WTC11 (cell line): ENCODE measurements at regions not wholly inside any gene's neighbourhood (a gene's known extent, or its start where the extent isn't known, plus 50 kb on each side); places are given as distances from the start of the nearest gene placed in this dataset.
"Not testable (repeated sequence)": the region's sequence is repeated elsewhere in the genome, so short reads cannot be mapped to it uniquely, and the experiment has no call there.

ENCODE experiments used
- GTF2I ChIP-seq: fragments of 250-450 bp; sonication (Bioruptor Pico); conservative IDR thresholded peaks from 2 replicates; pipeline ENCODE4 v1.4.0; 2021; ENCODE audit warnings: mild to moderate bottlenecking
- KAT7 ChIP-seq: sonication (generic); formaldehyde crosslinking; IDR thresholded peaks from 2 replicates; pipeline ENCODE4 v1.8.1; 2023; ENCODE audit warnings: missing genetic modification reagents, mild to moderate bottlenecking, borderline replicate concordance
- NFYB ChIP-seq: sonication (generic); formaldehyde crosslinking; conservative IDR thresholded peaks from 2 replicates; pipeline ENCODE4 v1.8.0; 2022; ENCODE audit warnings: low read depth, missing genetic modification reagents
- NR1H2 ChIP-seq: sonication (generic); formaldehyde crosslinking; IDR thresholded peaks from 2 replicates; pipeline ENCODE4 v1.9.0; 2021; ENCODE audit warnings: mild to moderate bottlenecking, moderate library complexity, missing genetic modification reagents
- TEAD4 ChIP-seq: sonication (generic); formaldehyde crosslinking; IDR thresholded peaks from 2 replicates; pipeline ENCODE4 v1.8.0; 2022; ENCODE audit warnings: mild to moderate bottlenecking, missing genetic modification reagents
- ZBTB21 ChIP-seq: sonication (generic); formaldehyde crosslinking; IDR thresholded peaks from 2 replicates; pipeline ENCODE4 v1.8.1; 2023; ENCODE audit warnings: mild to moderate bottlenecking, missing genetic modification reagents, borderline replicate concordance
- ZNF232 ChIP-seq: sonication (generic); formaldehyde crosslinking; IDR thresholded peaks from 2 replicates; pipeline ENCODE4 v1.8.0; 2022; ENCODE audit warnings: mild to moderate bottlenecking, missing genetic modification reagents
- ZNF416 ChIP-seq: fragments of 250-450 bp; sonication (Bioruptor Pico); IDR thresholded peaks from 2 replicates; pipeline ENCODE4 v1.9.0; 2021; ENCODE audit warnings: mild to moderate bottlenecking, inconsistent platforms
- TF ChIP-seq, protein P1 (sequence below): sonication (generic); formaldehyde crosslinking; IDR thresholded peaks from 2 replicates; pipeline ENCODE4 v1.8.0; 2022; ENCODE audit warnings: mild to moderate bottlenecking, missing genetic modification reagents
- TF ChIP-seq, protein P2 (sequence below): fragments of 200-600 bp; IDR thresholded peaks from 2 replicates; pipeline ENCODE4 v1.8.0; 2022; ENCODE audit warnings: antibody characterized with exemption
- TF ChIP-seq, protein P3 (sequence below): sonication (generic); formaldehyde crosslinking; IDR thresholded peaks from 2 replicates; pipeline ENCODE4 v1.8.1; 2023; ENCODE audit warnings: mild to moderate bottlenecking, missing genetic modification reagents, moderate library complexity
- TF ChIP-seq, protein P4 (sequence below): fragments of 250-450 bp; sonication (Bioruptor Pico); IDR thresholded peaks from 2 replicates; pipeline ENCODE4 v1.9.0; 2021; ENCODE audit warnings: mild to moderate bottlenecking
- TF ChIP-seq, protein P5 (sequence below): sonication (generic); formaldehyde crosslinking; conservative IDR thresholded peaks from 2 replicates; pipeline ENCODE4 v1.8.1; 2022; ENCODE audit warnings: mild to moderate bottlenecking, missing genetic modification reagents
- TF ChIP-seq, protein P6 (sequence below): sonication (generic); formaldehyde crosslinking; IDR thresholded peaks from 2 replicates; pipeline ENCODE4 v1.8.1; 2022; ENCODE audit warnings: low read depth, missing genetic modification reagents, borderline replicate concordance

DNA sequence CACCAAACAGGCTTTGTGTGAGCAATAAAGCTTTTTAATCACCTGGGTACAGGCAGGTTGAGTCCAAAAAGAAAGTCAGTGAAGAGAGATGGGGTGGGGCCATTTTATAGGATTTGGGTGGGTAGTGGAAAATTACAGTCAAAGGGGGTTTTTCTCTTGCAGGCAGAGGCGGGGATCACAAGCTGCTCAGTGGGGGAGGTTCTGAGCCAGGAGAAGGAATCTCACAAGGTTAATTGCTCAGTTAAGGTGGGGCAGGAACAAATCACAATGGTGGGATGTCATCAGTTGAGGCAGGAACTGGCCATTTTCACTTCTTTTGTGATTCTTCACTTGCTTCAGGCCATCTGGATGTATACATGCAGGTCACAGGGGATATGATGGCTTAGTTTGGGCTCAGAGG is 191.3 kb upstream of the PKP2 start:
- TF ChIP-seq, protein P1, sequence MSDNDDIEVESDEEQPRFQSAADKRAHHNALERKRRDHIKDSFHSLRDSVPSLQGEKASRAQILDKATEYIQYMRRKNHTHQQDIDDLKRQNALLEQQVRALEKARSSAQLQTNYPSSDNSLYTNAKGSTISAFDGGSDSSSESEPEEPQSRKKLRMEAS (CRISPR knock-in tag), result not testable (repeated sequence)
- not testable (repeated sequence) for TF ChIP-seq ZNF232 (CRISPR knock-in tag); GTF2I (CRISPR knock-in tag); NR1H2; NFYB; KAT7 (CRISPR knock-in tag); TEAD4; ZBTB21 (CRISPR knock-in tag); ZNF416 (CRISPR knock-in tag)
- TF ChIP-seq, protein P2, sequence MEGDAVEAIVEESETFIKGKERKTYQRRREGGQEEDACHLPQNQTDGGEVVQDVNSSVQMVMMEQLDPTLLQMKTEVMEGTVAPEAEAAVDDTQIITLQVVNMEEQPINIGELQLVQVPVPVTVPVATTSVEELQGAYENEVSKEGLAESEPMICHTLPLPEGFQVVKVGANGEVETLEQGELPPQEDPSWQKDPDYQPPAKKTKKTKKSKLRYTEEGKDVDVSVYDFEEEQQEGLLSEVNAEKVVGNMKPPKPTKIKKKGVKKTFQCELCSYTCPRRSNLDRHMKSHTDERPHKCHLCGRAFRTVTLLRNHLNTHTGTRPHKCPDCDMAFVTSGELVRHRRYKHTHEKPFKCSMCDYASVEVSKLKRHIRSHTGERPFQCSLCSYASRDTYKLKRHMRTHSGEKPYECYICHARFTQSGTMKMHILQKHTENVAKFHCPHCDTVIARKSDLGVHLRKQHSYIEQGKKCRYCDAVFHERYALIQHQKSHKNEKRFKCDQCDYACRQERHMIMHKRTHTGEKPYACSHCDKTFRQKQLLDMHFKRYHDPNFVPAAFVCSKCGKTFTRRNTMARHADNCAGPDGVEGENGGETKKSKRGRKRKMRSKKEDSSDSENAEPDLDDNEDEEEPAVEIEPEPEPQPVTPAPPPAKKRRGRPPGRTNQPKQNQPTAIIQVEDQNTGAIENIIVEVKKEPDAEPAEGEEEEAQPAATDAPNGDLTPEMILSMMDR, result not testable (repeated sequence)
- TF ChIP-seq, protein P3, sequence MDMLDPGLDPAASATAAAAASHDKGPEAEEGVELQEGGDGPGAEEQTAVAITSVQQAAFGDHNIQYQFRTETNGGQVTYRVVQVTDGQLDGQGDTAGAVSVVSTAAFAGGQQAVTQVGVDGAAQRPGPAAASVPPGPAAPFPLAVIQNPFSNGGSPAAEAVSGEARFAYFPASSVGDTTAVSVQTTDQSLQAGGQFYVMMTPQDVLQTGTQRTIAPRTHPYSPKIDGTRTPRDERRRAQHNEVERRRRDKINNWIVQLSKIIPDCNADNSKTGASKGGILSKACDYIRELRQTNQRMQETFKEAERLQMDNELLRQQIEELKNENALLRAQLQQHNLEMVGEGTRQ (CRISPR knock-in tag), result not testable (repeated sequence)
- TF ChIP-seq, protein P4, sequence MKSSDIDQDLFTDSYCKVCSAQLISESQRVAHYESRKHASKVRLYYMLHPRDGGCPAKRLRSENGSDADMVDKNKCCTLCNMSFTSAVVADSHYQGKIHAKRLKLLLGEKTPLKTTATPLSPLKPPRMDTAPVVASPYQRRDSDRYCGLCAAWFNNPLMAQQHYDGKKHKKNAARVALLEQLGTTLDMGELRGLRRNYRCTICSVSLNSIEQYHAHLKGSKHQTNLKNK (CRISPR knock-in tag), result not testable (repeated sequence)
- TF ChIP-seq, protein P5, sequence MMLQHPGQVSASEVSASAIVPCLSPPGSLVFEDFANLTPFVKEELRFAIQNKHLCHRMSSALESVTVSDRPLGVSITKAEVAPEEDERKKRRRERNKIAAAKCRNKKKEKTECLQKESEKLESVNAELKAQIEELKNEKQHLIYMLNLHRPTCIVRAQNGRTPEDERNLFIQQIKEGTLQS (CRISPR knock-in tag), result not testable (repeated sequence)
- TF ChIP-seq, protein P6, sequence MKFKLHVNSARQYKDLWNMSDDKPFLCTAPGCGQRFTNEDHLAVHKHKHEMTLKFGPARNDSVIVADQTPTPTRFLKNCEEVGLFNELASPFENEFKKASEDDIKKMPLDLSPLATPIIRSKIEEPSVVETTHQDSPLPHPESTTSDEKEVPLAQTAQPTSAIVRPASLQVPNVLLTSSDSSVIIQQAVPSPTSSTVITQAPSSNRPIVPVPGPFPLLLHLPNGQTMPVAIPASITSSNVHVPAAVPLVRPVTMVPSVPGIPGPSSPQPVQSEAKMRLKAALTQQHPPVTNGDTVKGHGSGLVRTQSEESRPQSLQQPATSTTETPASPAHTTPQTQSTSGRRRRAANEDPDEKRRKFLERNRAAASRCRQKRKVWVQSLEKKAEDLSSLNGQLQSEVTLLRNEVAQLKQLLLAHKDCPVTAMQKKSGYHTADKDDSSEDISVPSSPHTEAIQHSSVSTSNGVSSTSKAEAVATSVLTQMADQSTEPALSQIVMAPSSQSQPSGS, result not testable (repeated sequence)
